DND-41 (cell line): ENCODE measurements at regions not wholly inside any gene's neighbourhood (a gene's known extent, or its start where the extent isn't known, plus 50 kb on each side); places are given as distances from the start of the nearest gene placed in this dataset.

ENCODE experiments used
- ATAC-seq: fragments of 200-7000 bp; cut with Tn5 transposase; 3 replicates; pipeline ENCODE4 v1.9.1; 2021; ENCODE audit warnings: low read depth; ENCODE audit not compliant: insufficient read depth
- DNase-seq: peaks from one replicate; pipeline ENCODE4 v3.0.0-alpha.2; 2020
- H2AFZ ChIP-seq: 2 replicates; pipeline ENCODE4 v1.6.0; 2012; ENCODE audit warnings: low read depth, low read length
- H3K27ac ChIP-seq: 2 replicates; pipeline ENCODE4 v1.5.1; 2012; ENCODE audit warnings: low read length, inconsistent platforms
- H3K27me3 ChIP-seq: fragments of 200-600 bp; sonication (generic); 2 replicates; pipeline ENCODE4 v1.6.0; 2012; ENCODE audit warnings: low read length, mild to moderate bottlenecking, inconsistent platforms; ENCODE audit not compliant: insufficient read depth, poor library complexity
- H3K36me3 ChIP-seq: 2 replicates; pipeline ENCODE4 v1.5.1; 2012; ENCODE audit warnings: low read length, inconsistent platforms; ENCODE audit not compliant: insufficient read depth
- H3K4me1 ChIP-seq: 2 replicates; pipeline ENCODE4 v1.5.1; 2012; ENCODE audit warnings: mild to moderate bottlenecking, low read length; ENCODE audit not compliant: insufficient read depth
- H3K4me2 ChIP-seq: 2 replicates; pipeline ENCODE4 v1.6.0; 2012; ENCODE audit warnings: mild to moderate bottlenecking, moderate library complexity, low read length, inconsistent platforms; ENCODE audit not compliant: insufficient read depth
- H3K4me3 ChIP-seq, 2 experiments: fragments of 200-600 bp in 1 of 2; shearing (Covaris generic) in 1 of 2; 2 replicates each; pipeline ENCODE4 v1.5.1; 2012 to 2016; ENCODE audit warnings: inconsistent platforms in 2 of 2, low read length in 2 of 2, mild to moderate bottlenecking in 2 of 2, low read depth in 1 of 2, moderate library complexity in 1 of 2
- H3K79me2 ChIP-seq: 2 replicates; pipeline ENCODE4 v1.6.0; 2012; ENCODE audit warnings: low read length, inconsistent platforms; ENCODE audit not compliant: insufficient read depth
- H3K9ac ChIP-seq: 2 replicates; pipeline ENCODE4 v1.6.0; 2012; ENCODE audit warnings: low read depth, mild to moderate bottlenecking, inconsistent platforms, low read length, moderate library complexity
- H3K9me3 ChIP-seq: 2 replicates; pipeline ENCODE4 v1.5.1; 2012; ENCODE audit warnings: low read length, moderate library complexity, mild to moderate bottlenecking, inconsistent platforms; ENCODE audit not compliant: insufficient read depth, severe bottlenecking
- H4K20me1 ChIP-seq: 2 replicates; pipeline ENCODE4 v1.6.0; 2012; ENCODE audit warnings: low read length; ENCODE audit not compliant: insufficient read depth
- EZH2 ChIP-seq: IDR thresholded peaks from 3 replicates; pipeline ENCODE4 v1.6.1; 2012; ENCODE audit warnings: borderline replicate concordance, low read depth, mild to moderate bottlenecking, moderate library complexity, low read length, inconsistent platforms; ENCODE audit not compliant: severe bottlenecking
- TF ChIP-seq, protein P1 (sequence below): IDR thresholded peaks from 2 replicates; pipeline ENCODE4 v1.5.1; 2012; ENCODE audit warnings: borderline replicate concordance, low read length, moderate library complexity, mild to moderate bottlenecking; ENCODE audit not compliant: poor library complexity, severe bottlenecking; ENCODE audit errors: extremely low read depth

DNA sequence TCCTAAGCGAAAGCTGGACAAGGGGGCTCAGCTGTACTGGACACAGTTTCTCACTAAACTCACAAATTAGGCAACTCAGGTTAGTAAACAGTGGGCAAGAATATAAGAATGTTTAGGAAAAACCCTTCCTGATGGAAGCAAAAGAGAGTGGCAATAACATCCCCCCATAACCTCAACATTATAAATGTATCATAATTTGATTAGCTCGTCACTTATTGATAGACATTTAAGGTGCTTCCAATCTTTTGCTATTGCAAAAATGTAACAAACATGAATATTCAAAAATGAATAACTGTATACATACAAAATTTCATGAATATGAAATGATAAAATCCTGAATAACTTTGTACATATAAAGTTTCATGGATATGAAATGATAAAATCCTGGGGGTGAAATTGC lies 415.7 kb downstream of the EPM2A start:
- DNase-seq (no peak), ATAC-seq (no peak)
- no peak for TF ChIP-seq EZH2
- TF ChIP-seq, protein P1, sequence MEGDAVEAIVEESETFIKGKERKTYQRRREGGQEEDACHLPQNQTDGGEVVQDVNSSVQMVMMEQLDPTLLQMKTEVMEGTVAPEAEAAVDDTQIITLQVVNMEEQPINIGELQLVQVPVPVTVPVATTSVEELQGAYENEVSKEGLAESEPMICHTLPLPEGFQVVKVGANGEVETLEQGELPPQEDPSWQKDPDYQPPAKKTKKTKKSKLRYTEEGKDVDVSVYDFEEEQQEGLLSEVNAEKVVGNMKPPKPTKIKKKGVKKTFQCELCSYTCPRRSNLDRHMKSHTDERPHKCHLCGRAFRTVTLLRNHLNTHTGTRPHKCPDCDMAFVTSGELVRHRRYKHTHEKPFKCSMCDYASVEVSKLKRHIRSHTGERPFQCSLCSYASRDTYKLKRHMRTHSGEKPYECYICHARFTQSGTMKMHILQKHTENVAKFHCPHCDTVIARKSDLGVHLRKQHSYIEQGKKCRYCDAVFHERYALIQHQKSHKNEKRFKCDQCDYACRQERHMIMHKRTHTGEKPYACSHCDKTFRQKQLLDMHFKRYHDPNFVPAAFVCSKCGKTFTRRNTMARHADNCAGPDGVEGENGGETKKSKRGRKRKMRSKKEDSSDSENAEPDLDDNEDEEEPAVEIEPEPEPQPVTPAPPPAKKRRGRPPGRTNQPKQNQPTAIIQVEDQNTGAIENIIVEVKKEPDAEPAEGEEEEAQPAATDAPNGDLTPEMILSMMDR, result no peak
- Histone ChIP-seq H3K4me2 (no peak overlapping the region), H4K20me1 (no peaks in the 10 kb centered on the region), H3K27me3 (no peaks in the 10 kb centered on the region), H3K27ac (no peak overlapping the region), H3K9ac (no peak overlapping the region), H3K79me2 (no peaks in the 10 kb centered on the region), H3K4me3 (no peak overlapping the region), H2AFZ (no peak overlapping the region), H3K4me1 (no peaks in the 10 kb centered on the region), H3K36me3 (no peaks in the 10 kb centered on the region), H3K9me3 (no peaks in the 10 kb centered on the region)

- H3K36me3 ChIP-seq, result no peaks in the 10 kb centered on the region
- no peaks in the 10 kb centered on the region for H3K4me1 ChIP-seq
- H3K79me2 ChIP-seq, result no peaks in the 10 kb centered on the region
- ATAC-seq (no peak), DNase-seq (no peak)
- H3K4me3 ChIP-seq, result no peak overlapping the region
- no peak overlapping the region for H2AFZ ChIP-seq
- no peak overlapping the region for H3K4me2 ChIP-seq
- TF ChIP-seq EZH2, result no peak
- no peaks in the 10 kb centered on the region for H3K27me3 ChIP-seq
- no peak overlapping the region for H3K9ac ChIP-seq
- H4K20me1 ChIP-seq, result no peaks in the 10 kb centered on the region
- no peaks in the 10 kb centered on the region for H3K9me3 ChIP-seq
- no peak overlapping the region for H3K27ac ChIP-seq
Measured at GRCh38 chr6:145323646-145324045, 411.7 kb downstream of the EPM2A start.

- Histone ChIP-seq H3K4me3 (no peak overlapping the region), H3K4me2 (no peak overlapping the region), H3K27me3 (peaks cover 7% of the 10 kb centered on the region), H3K4me1 (no peaks in the 10 kb centered on the region), H2AFZ (no peak overlapping the region), H3K79me2 (no peaks in the 10 kb centered on the region), H4K20me1 (no peaks in the 10 kb centered on the region), H3K9me3 (no peaks in the 10 kb centered on the region), H3K9ac (no peak overlapping the region), H3K27ac (no peak overlapping the region), H3K36me3 (no peaks in the 10 kb centered on the region)
- TF ChIP-seq EZH2, result no peak
- TF ChIP-seq, protein P1, result no peak
- DNase-seq, result no peak
- ATAC-seq, result no peak
Measured at GRCh38 chr6:145327586-145327985, 407.7 kb downstream of the EPM2A start.

DNA sequence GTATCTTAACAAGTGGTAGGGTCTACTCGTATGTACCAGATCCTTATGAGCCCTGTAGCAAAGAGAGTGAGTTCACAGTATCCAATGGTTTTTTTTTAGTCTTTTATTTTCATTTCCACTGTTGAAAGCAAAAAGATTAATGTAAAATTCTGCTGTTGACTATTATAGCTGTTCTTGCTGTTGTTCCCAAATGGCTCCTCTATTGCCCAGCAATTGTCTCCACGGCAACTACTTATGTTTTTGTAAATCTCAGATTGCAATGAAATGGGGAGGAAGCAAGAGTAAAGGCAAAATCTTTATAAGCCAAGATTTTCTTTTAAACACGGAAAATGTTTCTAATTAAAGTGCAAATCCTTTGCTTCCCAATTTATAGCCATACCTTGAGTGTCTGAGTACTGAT lies 406.1 kb downstream of the EPM2A start:
- no peak overlapping the region for H3K4me2 ChIP-seq
- H3K27me3 ChIP-seq, result peaks cover 12% of the 10 kb centered on the region
- TF ChIP-seq, protein P1, result no peak
- no peak for TF ChIP-seq EZH2
- H3K79me2 ChIP-seq, result no peaks in the 10 kb centered on the region
- H4K20me1 ChIP-seq, result no peaks in the 10 kb centered on the region
- H3K27ac ChIP-seq, result no peak overlapping the region
- no peaks in the 10 kb centered on the region for H3K9me3 ChIP-seq
- H3K36me3 ChIP-seq, result no peaks in the 10 kb centered on the region
- H3K4me1 ChIP-seq, result no peaks in the 10 kb centered on the region
- H3K9ac ChIP-seq, result no peak overlapping the region
- no peak for ATAC-seq
- H3K4me3 ChIP-seq, result no peak overlapping the region
- H2AFZ ChIP-seq, result no peak overlapping the region
- DNase-seq, result no peak
